Stimulated activated CD8-positive, alpha-beta memory T cell treated with anti-CD3 and anti-CD28 coated beads, Interleukin-7, amount 100 ng/mL, for 48 hours (primary cell): ENCODE measurements at regions not wholly inside any gene's neighbourhood (a gene's known extent, or its start where the extent isn't known, plus 50 kb on each side); places are given as distances from the start of the nearest gene placed in this dataset.
"Not testable (repeated sequence)": the region's sequence is repeated elsewhere in the genome, so short reads cannot be mapped to it uniquely, and the experiment has no call there.

ENCODE experiments used
- DNase-seq, 2 donors: peaks; one replicate each; pipeline ENCODE4 v3.0.0-alpha.2; 2020; ENCODE audit warnings: low read depth in 1 of 2; ENCODE audit errors: extremely low read depth in 1 of 2

DNA sequence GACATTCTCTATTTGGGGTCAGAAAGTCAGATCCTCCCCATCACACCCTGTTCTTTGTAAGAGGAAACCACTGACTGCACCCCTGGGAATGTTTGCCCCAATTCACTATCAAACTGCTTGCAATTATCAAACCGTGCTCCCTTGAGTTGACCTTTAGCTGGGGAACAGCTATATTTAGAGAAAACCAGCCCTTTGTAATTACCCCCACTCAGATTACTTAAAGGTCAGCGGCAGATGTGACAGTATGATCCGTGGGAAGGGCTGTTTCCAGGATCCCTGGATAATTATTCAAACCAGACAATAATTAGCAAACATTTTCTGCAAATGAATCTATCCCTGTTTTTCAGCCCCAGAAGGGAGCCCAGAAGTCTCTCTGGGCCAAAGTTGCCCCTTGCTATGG lies 242.7 kb downstream of the RRAGC start:
- no peak for DNase-seq

DNA sequence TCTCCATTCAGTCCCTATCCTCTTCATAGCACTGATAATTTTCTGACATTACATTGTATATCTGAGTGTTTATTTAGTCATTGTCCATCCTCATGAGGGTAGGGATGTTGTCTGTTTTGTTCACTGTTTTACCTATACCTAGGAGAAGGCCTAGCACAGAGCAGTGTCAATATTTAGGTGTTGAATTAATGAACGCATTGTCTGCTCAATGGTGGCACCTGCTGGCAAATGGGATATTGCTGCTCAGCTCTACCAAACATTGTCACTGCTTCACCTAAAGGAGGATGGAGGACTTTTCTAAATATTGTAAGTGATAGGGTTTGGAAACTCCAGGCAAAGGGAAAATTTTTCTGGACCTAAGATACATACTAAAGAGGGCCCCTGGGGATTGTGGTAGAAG lies 243.9 kb downstream of the RRAGC start:
- no peak for DNase-seq

DNA sequence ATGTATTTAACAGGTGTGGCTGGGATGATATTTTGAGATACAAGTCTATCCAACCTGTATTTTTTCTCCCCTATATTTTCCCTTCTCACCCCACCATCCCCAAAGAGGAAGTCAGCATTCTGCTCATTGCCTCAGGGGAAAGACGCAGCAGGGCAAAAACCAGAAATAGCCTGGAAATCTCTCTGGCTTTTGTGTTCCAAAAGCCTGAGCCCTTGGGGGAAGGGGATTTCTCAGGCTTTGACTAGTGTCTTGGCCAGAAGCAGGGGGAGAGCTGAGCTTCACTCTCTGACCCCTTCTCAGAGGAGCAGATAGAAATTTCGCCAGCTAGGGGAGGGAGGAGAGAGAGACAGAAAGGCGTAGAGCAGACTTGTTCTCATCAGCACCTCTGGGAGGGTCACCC lies 244.7 kb downstream of the RRAGC start:
- no peak for DNase-seq

DNA sequence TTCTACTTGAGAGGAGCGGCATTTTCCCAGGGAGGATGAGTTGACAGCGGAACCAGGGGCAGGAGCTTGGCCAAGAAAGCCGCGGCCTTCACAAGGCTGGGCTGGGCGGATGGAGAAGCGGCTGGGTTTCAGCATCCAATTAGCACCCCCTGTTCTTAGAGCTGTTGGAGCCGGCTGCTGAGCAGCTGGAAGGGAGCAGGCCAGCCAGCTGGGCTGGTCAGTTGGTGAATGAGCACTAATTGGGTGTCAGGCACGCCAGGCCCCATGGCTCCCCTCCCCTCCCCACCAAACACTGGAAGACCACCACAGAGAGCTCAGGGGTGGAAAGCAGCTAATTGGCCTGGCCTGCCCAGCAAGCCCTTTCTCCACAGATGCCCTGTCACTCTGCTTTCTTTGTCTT lies 245.6 kb downstream of the RRAGC start:
- DNase-seq, result no peak

DNA sequence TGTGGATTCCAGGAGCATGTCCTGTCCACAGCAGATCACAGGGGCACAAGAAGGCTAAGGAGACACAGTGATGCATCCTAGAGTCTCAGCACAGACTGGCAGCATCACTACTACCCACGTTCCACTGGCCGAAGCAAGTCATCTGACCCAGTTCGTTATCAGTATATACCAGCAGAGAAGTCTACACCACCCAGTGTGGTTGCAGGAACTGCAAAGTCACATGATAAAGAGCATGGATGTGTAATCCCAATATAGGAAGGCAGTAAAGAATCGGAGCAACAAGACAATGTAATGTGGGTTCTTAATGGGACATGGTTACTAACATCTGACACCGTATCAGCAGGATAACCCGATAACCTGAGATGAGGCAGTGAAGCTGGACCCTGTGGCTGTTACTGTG lies 246.6 kb downstream of the RRAGC start:
- no peak for DNase-seq

DNA sequence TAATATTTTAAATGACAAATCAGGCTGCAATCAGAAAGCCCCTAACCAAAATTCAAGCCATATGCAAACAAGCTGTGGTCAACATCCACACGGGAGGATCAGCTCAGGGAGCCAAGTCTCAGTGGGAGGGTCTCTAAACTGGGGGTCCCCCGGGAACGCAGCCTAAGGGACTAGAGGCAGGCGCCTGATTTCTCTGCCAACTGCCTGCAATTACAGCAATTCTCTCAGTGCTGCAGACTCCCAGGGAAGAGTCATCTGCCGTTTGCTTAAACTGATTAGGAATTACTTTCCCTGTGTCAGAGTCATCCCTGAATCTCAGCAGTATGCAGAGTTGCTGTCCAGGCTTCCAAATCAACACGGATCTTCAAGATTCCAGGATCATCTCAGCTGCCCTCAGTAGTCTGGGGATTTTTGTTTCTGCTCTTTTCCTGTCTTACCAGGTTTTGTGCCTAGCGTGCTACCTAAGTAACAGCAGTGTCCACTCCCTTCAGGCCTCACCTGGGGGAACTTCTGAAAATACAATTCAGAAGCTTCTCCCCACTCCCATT lies 247.8 kb downstream of the RRAGC start:
- DNase-seq, result no peak

DNA sequence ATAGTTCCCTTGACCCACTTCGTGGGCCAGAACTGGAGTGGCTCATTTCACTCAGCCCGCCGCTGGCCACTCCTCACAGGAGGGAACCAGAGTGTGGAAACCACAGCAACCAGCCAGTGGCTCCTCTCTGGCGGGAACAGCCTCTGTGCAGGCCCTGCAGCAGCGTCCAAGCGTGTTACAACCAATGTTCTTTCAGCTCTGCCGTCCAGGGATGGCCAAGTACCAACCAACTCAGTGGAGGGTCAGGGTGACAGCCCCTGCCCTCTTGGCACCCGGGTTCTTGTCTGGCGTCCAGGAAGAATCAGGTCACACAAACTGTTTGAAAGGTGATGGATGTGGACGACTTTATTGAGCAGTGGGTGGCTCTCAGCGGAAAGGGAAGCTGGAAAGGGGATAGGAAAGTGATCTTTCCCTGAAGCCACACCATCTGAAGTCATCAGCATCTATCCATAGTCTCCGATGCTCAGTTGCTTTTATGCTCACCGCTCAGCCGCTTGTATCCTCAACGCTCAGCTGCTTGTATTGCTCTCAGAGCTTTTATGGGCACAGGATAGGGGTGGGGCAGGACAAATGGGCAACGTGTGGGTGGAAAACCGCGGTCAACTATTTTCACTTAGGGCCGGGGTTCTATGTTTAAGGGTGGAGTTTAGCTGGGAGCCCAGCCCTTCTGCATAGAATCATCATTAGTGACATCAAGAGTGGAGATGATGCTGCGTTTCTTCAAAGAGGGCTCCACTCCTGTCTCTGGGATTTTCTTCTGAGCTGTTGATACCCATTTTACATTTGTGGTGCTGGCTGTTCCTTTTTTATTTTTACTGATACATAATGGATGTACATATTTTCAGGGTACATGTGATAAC lies 250.2 kb downstream of the RRAGC start:
- DNase-seq, result no peak

DNA sequence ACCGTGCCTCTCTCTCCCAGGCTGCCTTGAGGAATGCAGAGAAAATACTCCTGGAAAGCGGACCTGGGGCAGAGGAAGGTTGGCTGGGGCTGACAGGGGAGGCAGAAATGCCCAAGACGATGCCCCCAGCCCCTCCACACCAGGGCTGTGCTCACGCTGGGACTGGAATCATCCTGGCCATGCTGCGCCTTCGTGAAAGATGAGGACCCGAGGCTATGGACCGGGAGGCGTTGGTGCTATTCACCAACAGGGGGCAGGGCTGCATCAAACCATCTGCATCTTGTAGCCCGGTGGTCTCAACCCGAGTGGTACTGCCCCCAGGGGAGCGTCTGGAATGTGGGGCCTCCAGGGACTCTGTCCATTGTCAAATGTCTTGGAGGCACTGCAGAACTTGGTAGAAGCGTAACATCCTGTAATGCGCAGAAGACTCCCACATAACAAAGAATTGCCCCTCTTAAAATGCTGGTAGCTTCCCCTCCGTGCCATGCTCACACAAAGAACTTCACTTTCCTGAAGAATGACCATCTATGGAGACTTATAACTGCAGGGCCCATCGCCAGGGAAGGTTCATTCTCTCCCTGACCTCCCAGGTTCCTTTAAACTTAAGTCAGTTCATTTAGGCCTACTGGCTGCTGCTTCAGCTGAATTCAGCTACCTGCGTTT lies 251.2 kb downstream of the RRAGC start:
- no peak for DNase-seq

DNA sequence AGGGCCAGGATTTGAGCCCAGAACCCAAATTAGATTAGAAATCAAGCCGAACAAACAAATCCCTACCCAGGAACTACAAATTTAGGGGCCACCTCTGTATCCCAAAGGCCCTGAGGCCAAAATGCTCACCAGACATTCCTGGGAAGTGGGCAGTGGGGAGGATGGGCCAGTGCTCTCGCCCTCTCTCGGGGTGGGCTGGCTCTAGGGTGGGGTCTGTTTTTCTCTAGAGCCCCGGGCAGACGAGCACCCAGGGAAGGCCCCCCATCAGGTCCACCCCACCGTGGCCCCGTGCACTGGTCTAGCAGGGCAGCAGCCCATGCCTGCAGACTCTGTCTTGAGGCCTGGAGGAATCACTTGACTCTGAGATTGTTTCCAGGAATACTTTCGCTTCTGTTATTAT lies 252.0 kb downstream of the RRAGC start:
- no peak for DNase-seq

DNA sequence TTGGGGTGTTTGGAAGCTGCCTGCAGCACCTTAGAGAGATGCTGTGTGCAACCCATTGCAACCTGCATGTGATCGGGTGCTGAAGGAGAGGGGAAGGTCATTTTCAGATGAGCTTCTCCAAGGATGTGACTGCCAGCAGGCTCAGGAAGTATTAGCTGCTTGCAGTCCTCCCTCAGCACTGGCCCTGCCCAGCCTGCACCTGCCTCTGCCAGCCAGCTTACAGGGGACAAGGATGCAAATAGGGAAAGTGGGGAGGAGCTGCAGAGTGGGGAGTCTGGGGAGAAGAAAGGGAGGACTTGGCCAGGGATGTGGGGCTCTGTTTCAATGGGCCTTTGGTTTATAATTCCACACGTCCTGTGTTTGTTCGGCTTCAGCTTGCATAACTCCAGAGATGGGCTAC lies 254.5 kb downstream of the RRAGC start:
- DNase-seq, result no peak

DNA sequence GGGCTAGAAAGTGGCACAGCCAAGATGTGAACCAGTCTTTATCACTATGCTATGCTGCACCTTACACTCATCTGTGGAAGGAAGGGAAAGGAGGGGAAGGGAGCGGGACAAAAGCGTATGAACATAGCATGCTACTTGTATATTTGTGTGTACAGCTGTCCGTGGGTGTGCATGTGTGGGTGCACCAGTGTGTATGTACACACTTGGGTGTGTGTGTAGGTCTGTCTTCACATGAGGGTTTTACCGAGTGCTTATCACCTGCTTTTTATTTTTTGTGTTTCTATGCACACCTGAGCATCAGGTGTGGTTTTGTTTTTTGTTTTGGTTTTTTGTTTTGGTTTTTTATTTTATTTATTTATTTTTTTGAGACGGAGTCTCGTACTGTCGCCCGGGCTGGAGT lies 255.7 kb downstream of the RRAGC start:
- no peak for DNase-seq

DNA sequence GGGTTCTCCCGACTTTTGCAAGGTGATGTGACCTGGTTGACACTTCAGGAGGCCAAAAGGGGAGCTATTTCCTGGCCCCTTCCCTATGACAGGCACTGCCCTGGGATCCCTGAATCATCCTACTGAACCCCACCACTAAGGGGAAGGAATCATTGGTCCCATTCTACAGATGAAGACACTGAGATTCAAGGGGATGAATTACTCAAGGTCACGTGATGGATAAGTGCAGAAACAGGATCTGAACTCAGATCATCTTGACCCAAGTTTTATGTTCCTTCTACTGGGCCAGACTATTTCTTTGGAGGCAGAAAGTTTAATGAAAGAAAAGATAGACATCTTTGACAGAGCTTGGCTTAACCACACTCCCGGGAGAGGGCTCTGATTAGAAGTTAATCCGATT lies 258.7 kb downstream of the RRAGC start:
- no peak for DNase-seq

DNA sequence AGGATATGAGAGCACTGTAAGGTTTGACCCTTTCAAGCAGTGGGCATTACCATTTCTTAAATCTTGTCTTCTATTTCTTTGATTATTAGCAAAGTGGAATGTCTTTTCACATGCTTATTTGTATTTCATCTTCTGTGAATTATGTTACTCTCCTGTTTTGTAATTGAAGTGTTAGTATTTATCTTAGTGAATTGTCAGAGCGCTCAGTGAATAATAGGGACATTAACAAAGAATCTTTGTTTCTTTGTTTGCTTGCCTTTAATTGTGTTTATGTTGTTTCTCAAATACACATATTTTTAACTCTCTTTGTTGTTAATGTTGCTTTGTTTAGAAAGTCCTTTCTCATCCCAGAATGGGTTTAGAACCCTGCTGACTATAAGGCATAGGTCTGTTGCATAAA lies 259.3 kb downstream of the RRAGC start:
- DNase-seq, result no peak

DNA sequence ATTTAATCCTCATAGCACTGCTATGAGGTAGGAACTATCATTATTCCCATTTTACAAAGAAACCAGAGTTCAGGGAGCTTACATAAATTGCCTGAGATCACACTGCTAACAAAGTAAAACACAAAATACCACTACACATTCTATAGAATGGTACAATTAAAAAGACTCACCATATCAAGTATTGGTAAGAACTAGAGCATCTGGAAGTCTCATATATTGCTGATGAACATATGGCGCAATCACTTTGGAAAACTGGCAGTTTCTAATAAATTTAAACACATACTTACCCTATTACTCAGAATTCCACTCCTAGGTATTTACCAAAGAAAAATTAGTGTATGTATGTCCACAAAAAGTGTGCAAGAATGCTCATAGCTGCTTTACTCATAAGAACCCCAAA lies 261.5 kb downstream of the RRAGC start:
- DNase-seq, result no peak

DNA sequence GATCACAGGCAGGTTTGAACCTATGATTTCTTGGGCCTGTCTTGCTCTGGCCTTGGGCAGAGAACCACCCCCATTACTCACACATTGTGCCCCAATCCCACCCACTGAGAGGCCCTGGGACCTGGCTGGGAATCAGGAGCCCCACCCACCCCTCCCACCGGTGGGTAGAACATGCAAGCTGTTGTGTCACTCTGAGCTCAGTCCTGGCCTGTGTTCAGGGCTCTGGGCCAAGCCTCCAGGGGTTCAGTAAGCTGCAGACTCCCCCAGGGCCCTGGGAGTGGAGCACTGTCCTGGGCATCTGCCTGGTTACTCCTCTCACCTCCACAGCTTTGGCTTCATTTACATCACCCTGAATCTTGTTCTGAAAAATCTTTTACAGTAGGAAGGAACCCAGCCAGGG lies 270.5 kb downstream of the RRAGC start:
- no peak for DNase-seq

DNA sequence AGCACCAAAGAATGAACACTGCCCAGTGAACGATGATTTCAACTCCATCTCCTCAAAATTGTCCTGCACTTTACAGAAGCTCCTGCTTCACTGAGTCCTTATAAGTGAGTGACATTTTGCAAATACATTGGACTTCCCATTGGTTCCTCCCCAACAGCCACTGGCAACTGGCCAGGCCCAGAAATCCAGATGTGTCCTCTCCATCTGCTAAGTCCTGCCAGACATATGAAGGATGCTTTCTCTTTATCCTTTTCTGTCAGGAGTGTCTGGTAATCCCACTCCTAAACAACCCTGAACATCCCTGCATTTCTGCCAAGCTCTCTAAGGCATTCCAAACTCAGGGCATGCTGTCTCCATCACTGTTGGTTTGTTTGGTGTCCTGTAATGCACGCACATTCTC lies 271.8 kb downstream of the RRAGC start:
- DNase-seq, result no peak

DNA sequence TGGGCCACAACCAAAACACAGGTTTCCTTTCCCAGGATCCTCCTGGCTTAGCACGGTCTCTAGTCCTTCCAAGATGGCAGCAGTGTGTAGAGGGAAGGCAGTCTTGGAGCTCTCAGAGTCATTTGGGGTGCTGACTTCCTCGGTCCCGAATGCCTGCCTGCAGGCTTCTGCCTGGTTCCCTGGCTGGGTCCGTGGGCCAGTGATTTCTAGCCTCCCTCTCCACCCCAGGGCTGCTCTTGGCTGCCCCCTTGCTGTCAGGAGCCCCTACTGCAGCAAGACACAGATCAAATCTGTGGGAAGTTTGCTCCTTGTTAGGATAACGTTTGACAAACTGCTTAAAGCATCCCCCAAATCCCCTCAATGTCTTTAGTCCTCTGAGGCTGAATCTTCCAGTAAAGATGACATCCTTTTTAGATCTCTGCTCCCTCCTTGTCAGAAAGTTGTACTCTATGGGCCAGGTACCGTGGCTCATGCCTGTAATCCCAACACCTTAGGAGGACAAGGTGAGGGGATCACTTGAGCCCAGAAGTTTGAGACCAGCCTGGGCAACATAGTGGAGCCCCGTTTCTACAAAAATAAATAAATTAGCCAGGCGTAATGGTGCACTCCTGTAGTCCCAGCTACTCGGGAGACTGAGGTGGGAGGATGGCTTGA lies 272.5 kb downstream of the RRAGC start:
- DNase-seq, result peak; percentile 19 to 23

DNA sequence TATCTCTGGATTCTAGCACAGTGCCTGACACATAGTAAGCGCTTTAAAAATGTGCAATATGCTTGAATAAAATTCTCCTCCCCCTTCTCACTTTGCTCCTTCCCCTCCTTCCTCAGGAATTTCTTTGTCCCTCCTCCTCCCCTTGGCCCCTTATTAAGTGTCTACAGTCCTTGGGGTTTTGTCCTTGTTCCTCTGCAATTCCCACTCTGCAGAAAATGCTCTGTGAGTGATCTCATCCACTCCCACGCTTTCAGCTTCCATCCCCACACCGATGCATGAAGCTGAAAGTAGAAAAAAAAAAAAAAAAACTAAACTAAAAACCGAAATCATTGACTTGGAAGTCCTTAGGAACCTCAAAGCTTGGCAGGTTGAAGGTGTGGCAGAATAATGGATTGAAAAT lies 273.6 kb downstream of the RRAGC start:
- no peak for DNase-seq

DNA sequence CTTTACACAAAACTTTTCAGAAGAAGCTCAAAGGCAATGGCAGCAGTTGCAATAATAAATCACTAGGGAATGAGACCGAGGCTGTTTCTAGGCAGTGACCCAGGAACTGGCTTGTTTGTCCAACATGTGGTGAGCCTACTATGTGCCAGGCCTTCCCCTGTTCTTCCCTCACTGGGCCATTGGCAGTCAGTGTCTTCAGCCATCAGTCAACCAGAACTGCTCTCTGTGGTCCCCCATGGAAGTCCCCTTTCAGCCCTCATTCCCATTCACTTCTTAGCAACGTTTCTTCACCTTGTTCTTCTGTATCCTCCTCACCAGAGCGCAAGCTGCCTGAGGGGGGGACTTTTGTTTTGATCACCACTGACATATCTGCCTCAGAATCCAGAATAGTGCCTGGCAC lies 274.1 kb downstream of the RRAGC start:
- DNase-seq, result no peak

DNA sequence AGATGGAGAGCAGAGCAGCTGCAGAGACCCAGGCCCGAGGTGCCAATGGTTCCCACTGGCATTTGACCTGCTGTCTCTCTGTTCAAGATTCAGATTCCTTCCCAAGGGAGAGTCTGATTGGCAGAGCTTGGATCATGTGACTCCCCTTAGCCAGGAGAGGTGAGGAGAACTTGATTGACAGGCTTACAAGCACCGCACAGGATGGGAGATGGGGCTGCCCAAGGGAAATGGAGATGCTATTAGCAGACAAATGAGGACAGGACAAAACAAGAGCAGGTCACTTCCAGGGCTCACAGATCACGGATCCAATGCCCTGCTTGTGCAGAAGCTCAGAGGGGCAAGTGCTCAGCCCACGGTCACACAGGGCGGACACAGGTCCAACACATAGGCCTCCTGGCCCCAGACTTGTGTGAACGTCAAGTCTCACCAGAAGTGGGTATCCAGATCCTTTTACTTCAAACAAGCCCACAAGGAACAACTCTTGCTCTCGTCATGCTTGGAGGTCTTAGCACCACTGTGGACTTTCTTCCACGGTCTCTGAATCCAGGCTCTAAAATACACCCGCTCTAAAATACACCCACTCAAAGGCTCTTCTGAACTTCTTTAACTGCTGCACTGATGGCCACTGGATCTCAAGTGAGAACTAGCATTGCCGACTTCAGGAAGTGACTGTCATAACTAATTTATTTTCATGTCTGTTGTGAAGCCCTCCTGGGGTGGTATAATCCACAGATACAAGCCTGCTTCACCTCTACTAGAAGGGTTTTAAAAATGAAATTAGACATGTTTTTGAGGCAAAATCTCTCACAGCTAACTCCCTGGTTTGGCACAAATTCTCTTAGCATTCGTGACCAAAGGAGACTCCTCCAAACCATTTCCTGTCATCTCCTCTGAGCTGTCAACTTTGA lies 274.9 kb downstream of the RRAGC start:
- no peak for DNase-seq

DNA sequence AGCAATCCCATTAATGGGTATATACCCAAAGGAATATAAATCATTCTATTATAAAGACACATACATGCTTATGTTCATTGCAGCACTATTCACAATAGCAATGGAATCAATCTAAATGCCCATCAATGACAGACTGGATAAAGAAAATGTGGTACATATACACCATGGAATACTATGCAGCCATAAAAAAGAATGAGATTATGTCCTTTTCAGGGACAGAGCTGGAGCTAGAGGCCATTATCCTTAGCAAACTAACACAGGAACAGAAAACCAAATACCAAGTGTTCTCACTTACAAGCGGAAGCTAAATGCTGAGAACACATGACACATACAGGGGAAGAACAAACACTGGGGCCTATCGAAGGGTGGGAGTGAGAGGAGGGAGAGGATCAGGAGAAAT lies 276.3 kb downstream of the RRAGC start:
- not testable (repeated sequence) for DNase-seq
